A172 (cell line): ENCODE measurements at regions not wholly inside any gene's neighbourhood (a gene's known extent, or its start where the extent isn't known, plus 50 kb on each side); places are given as distances from the start of the nearest gene placed in this dataset.

ENCODE experiments used
- DNase-seq: peaks from one replicate; pipeline ENCODE4 v3.0.0-alpha.2; 2015; ENCODE audit warnings: low spot score

GRCh38 chr6:157756708-157757429 lies 66.2 kb upstream of the SNX9 start:
- DNase-seq: peak; percentile 75

GRCh38 chr6:157757430-157758403 lies 65.3 kb upstream of the SNX9 start:
- no peak for DNase-seq

GRCh38 chr6:157758516-157759023 lies 64.5 kb upstream of the SNX9 start:
- DNase-seq: no peak

GRCh38 chr6:157759028-157759427 lies 64.0 kb upstream of the SNX9 start:
- no peak for DNase-seq

GRCh38 chr6:157760137-157760536 lies 62.9 kb upstream of the SNX9 start:
- no peak for DNase-seq

GRCh38 chr6:157760589-157761330 lies 62.3 kb upstream of the SNX9 start:
- peak; percentile 79 for DNase-seq

GRCh38 chr6:157761331-157761921 lies 61.6 kb upstream of the SNX9 start:
- DNase-seq: peak; percentile 63

GRCh38 chr6:157761926-157762325 lies 61.1 kb upstream of the SNX9 start:
- no peak for DNase-seq

- DNase-seq: no peak
These were observed 60.4 kb upstream of the SNX9 start for GRCh38 chr6:157762636-157763035.

- DNase-seq: peak; percentile 91
These were observed 59.7 kb upstream of the SNX9 start for GRCh38 chr6:157763129-157763903.

- DNase-seq: no peak
These were observed 59.2 kb upstream of the SNX9 start for GRCh38 chr6:157763904-157764177.

GRCh38 chr6:157764178-157765068 lies 58.6 kb upstream of the SNX9 start:
- peak; percentile 97 for DNase-seq

- DNase-seq: no peak
These were observed 55.9 kb upstream of the SNX9 start for GRCh38 chr6:157766901-157767774.

GRCh38 chr6:157767775-157768156 lies 55.3 kb upstream of the SNX9 start:
- DNase-seq: no peak

- DNase-seq: no peak
These were observed 54.7 kb upstream of the SNX9 start for GRCh38 chr6:157768304-157768703.

GRCh38 chr6:157768863-157769551 lies 54.0 kb upstream of the SNX9 start:
- DNase-seq: no peak

GRCh38 chr6:157769776-157770426 lies 53.1 kb upstream of the SNX9 start:
- no peak for DNase-seq

- no peak for DNase-seq
These were observed 52.1 kb upstream of the SNX9 start for GRCh38 chr6:157770946-157771345.
